ENCODE measurements at regions not wholly inside any gene's neighbourhood (a gene's known extent, or its start where the extent isn't known, plus 50 kb on each side); places are given as distances from the start of the nearest gene placed in this dataset.

GRCh38 chr16:86089991-86090390 is 191.0 kb downstream of the IRF8 start:
- TF ChIP-seq CTCF (IDR thresholded peaks at IDR 0.05; ENCODE audit: extremely low read depth in 1 of 2, insufficient read depth in 1 of 2, low read depth in 1 of 2, low read length in 2 of 2) (no peak), POLR2AphosphoS5 (IDR thresholded peaks at IDR 0.05; ENCODE audit: insufficient read depth, low read depth, low read length) (no peak)

Data from endothelial cell of umbilical vein (primary cell).